GM12865 (cell line): ENCODE measurements at regions not wholly inside any gene's neighbourhood (a gene's known extent, or its start where the extent isn't known, plus 50 kb on each side); places are given as distances from the start of the nearest gene placed in this dataset.

ENCODE experiments used
- DNase-seq: peaks from one replicate; pipeline ENCODE4 v3.0.0; 2010; ENCODE audit warnings: low read depth
- H3K4me3 ChIP-seq: 2 replicates; pipeline ENCODE4 v1.5.1; 2011; ENCODE audit warnings: mild to moderate bottlenecking, low read depth, low read length, control low read depth
- CTCF ChIP-seq: IDR thresholded peaks from 2 replicates; pipeline ENCODE4 v1.5.1; 2011; ENCODE audit warnings: low read length, control low read depth, low read depth, inconsistent platforms; ENCODE audit not compliant: insufficient read depth; ENCODE audit errors: missing control alignments

GRCh38 chr3:70726096-70726938 lies 413.9 kb upstream of the MDFIC2 start:
- TF ChIP-seq CTCF = no peak
- H3K4me3 ChIP-seq = no peak overlapping the region
- no peak for DNase-seq

- TF ChIP-seq CTCF = no peak
- DNase-seq = no peak
- no peak overlapping the region for H3K4me3 ChIP-seq
Measured at GRCh38 chr3:70722018-70722417, 409.6 kb upstream of the MDFIC2 start.

- DNase-seq = no peak
- H3K4me3 ChIP-seq = no peak overlapping the region
- no peak for TF ChIP-seq CTCF
Measured at GRCh38 chr3:70716832-70717231, 404.4 kb upstream of the MDFIC2 start.

GRCh38 chr3:70712449-70713082 lies 400.1 kb upstream of the MDFIC2 start:
- TF ChIP-seq CTCF = no peak
- no peak for DNase-seq
- H3K4me3 ChIP-seq = no peak overlapping the region

- no peak overlapping the region for H3K4me3 ChIP-seq
- TF ChIP-seq CTCF = no peak
- no peak for DNase-seq
Measured at GRCh38 chr3:70703305-70704102, 391.1 kb upstream of the MDFIC2 start.

GRCh38 chr3:70702132-70702531 lies 389.7 kb upstream of the MDFIC2 start:
- no peak for TF ChIP-seq CTCF
- no peak for DNase-seq

More at GRCh38 chr3:70702132-70702531, 389.7 kb upstream of the MDFIC2 start:
- H3K4me3 ChIP-seq = no peak overlapping the region
